GM23338 (cell line): ENCODE measurements at regions not wholly inside any gene's neighbourhood (a gene's known extent, or its start where the extent isn't known, plus 50 kb on each side); places are given as distances from the start of the nearest gene placed in this dataset.

Source experiments
- ATAC-seq: fragments of 200-7000 bp; cut with Tn5 transposase; 3 replicates; pipeline ENCODE4 v1.9.1; 2020
- DNase-seq: peaks from one replicate; pipeline ENCODE4 v3.0.0-alpha.2; 2015; ENCODE audit warnings: low spot score
- H2AFZ ChIP-seq: fragments of 200-600 bp; sonication (generic); 2 replicates; pipeline ENCODE4 v1.8.0; 2016; ENCODE audit warnings: antibody characterized with exemption, mild to moderate bottlenecking, moderate library complexity
- H3F3A ChIP-seq: fragments of 200-600 bp; sonication (generic); replicated peaks from 2 replicates; pipeline ENCODE4 v1.8.0; 2017; ENCODE audit warnings: antibody characterized with exemption, mixed run types, low read depth
- H3K27ac ChIP-seq: fragments of 200-600 bp; sonication (generic); 2 replicates; pipeline ENCODE4 v1.6.1; 2016; ENCODE audit warnings: low read depth
- H3K27me3 ChIP-seq: fragments of 200-600 bp; sonication (generic); 2 replicates; pipeline ENCODE4 v1.8.0; 2016; ENCODE audit warnings: mild to moderate bottlenecking, mixed run types, moderate library complexity; ENCODE audit not compliant: insufficient read depth
- H3K36me3 ChIP-seq: fragments of 200-600 bp; sonication (generic); 2 replicates; pipeline ENCODE4 v1.8.0; 2016; ENCODE audit warnings: mild to moderate bottlenecking; ENCODE audit not compliant: insufficient read depth
- H3K4me1 ChIP-seq: fragments of 200-600 bp; sonication (generic); 2 replicates; pipeline ENCODE4 v1.8.0; 2016; ENCODE audit warnings: mild to moderate bottlenecking, moderate library complexity; ENCODE audit not compliant: insufficient read depth
- H3K4me2 ChIP-seq: fragments of 200-600 bp; sonication (generic); 2 replicates; pipeline ENCODE4 v1.7.1; 2017; ENCODE audit warnings: mixed run types
- H3K4me3 ChIP-seq: fragments of 200-600 bp; sonication (generic); 2 replicates; pipeline ENCODE4 v1.6.1; 2016; ENCODE audit warnings: mixed run types
- H3K79me2 ChIP-seq: fragments of 200-600 bp; sonication (generic); replicated peaks from 2 replicates; pipeline ENCODE4 v1.8.0; 2017; ENCODE audit warnings: mild to moderate bottlenecking; ENCODE audit not compliant: insufficient read depth
- H3K9me2 ChIP-seq: fragments of 200-600 bp; sonication (generic); 2 replicates; pipeline ENCODE4 v1.8.0; 2017; ENCODE audit not compliant: insufficient read depth
- H4K20me1 ChIP-seq: fragments of 200-600 bp; sonication (generic); replicated peaks from 2 replicates; pipeline ENCODE4 v1.8.0; 2017; ENCODE audit warnings: mild to moderate bottlenecking; ENCODE audit not compliant: insufficient read depth
- H3K27ac Mint-ChIP-seq: 2 replicates; pipeline ENCODE4 v1.8.0; 2020; ENCODE audit warnings: inconsistent platforms, mild to moderate bottlenecking, moderate library complexity, mixed read lengths
- H3K27me3 Mint-ChIP-seq: 3 replicates; pipeline ENCODE4 v1.8.0; 2022; ENCODE audit warnings: low read depth, mild to moderate bottlenecking, moderate library complexity, mixed read lengths, inconsistent platforms; ENCODE audit not compliant: insufficient read depth, poor library complexity
- H3K36me3 Mint-ChIP-seq: 3 replicates; pipeline ENCODE4 v1.8.0; 2021; ENCODE audit warnings: low read depth, mild to moderate bottlenecking, inconsistent platforms, moderate library complexity, mixed read lengths
- H3K4me1 Mint-ChIP-seq: 3 replicates; pipeline ENCODE4 v1.8.0; 2020; ENCODE audit warnings: mild to moderate bottlenecking, inconsistent platforms, mixed read lengths
- H3K4me3 Mint-ChIP-seq: 3 replicates; pipeline ENCODE4 v1.8.0; 2021; ENCODE audit warnings: moderate library complexity, mild to moderate bottlenecking, inconsistent platforms, mixed read lengths
- H3K9me3 Mint-ChIP-seq: 3 replicates; pipeline ENCODE4 v1.8.0; 2020; ENCODE audit warnings: moderate library complexity, mild to moderate bottlenecking, inconsistent platforms, mixed read lengths
- CTCF ChIP-seq, 2 experiments: fragments of 200-600 bp in 1 of 2; sonication (generic) in 1 of 2; conservative IDR thresholded peaks; 2 replicates each; pipeline versions ENCODE4 v1.5.1 to v1.6.1; 2016 to 2017; ENCODE audit warnings: antibody characterized with exemption in 2 of 2, low read depth in 2 of 2, mild to moderate bottlenecking in 2 of 2, moderate library complexity in 1 of 2
- JUNB ChIP-seq: IDR thresholded peaks from one replicate; pipeline ENCODE4 v1.6.1; 2016; ENCODE audit warnings: antibody characterized with exemption; ENCODE audit not compliant: unreplicated experiment
- REST ChIP-seq: IDR thresholded peaks from one replicate; pipeline ENCODE4 v1.6.1; 2018; ENCODE audit warnings: antibody characterized with exemption; ENCODE audit not compliant: unreplicated experiment
- ZNF331 ChIP-seq: fragments of 250-450 bp; sonication (Bioruptor Pico); IDR thresholded peaks from 2 replicates; pipeline ENCODE4 v1.5.0; 2020; ENCODE audit warnings: low read depth, mild to moderate bottlenecking, moderate library complexity
- TF ChIP-seq, protein P1 (sequence below): IDR thresholded peaks from 2 replicates; pipeline ENCODE4 v1.6.1; 2016; ENCODE audit warnings: antibody characterized with exemption
- TF ChIP-seq, protein P2 (sequence below): fragments of 250-450 bp; sonication (Bioruptor Pico); IDR thresholded peaks from 2 replicates; pipeline ENCODE4 v1.5.0; 2020; ENCODE audit warnings: mild to moderate bottlenecking, moderate library complexity

GRCh38 chr22:27681037-27681436, 120.5 kb downstream of the MN1 start:
- no peaks in the 10 kb centered on the region for H3K9me3 Mint-ChIP-seq
- peaks cover 16% of the 10 kb centered on the region for H3K79me2 ChIP-seq
- DNase-seq (no peak), ATAC-seq (no peak)
- H3K27ac Mint-ChIP-seq = no peak overlapping the region
- no peak overlapping the region for H3K4me3 ChIP-seq
- H3K27me3 Mint-ChIP-seq = peaks cover 9% of the 10 kb centered on the region
- H2AFZ ChIP-seq = no peak overlapping the region
- 0 out of 2 replicates have a peak, but pooled peaks cover 3% of the 10 kb centered on the region for H3F3A ChIP-seq
- peaks cover 10% of the 10 kb centered on the region for H3K36me3 ChIP-seq
- H3K4me3 Mint-ChIP-seq = no peak overlapping the region
- peaks cover 33% of the 10 kb centered on the region for H3K4me1 ChIP-seq
- H3K36me3 Mint-ChIP-seq = peaks cover 30% of the 10 kb centered on the region
- H4K20me1 ChIP-seq = peaks cover 6% of the 10 kb centered on the region
- TF ChIP-seq REST = no peak
- TF ChIP-seq, protein P1, sequence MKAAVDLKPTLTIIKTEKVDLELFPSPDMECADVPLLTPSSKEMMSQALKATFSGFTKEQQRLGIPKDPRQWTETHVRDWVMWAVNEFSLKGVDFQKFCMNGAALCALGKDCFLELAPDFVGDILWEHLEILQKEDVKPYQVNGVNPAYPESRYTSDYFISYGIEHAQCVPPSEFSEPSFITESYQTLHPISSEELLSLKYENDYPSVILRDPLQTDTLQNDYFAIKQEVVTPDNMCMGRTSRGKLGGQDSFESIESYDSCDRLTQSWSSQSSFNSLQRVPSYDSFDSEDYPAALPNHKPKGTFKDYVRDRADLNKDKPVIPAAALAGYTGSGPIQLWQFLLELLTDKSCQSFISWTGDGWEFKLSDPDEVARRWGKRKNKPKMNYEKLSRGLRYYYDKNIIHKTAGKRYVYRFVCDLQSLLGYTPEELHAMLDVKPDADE = no peak
- TF ChIP-seq, protein P2, sequence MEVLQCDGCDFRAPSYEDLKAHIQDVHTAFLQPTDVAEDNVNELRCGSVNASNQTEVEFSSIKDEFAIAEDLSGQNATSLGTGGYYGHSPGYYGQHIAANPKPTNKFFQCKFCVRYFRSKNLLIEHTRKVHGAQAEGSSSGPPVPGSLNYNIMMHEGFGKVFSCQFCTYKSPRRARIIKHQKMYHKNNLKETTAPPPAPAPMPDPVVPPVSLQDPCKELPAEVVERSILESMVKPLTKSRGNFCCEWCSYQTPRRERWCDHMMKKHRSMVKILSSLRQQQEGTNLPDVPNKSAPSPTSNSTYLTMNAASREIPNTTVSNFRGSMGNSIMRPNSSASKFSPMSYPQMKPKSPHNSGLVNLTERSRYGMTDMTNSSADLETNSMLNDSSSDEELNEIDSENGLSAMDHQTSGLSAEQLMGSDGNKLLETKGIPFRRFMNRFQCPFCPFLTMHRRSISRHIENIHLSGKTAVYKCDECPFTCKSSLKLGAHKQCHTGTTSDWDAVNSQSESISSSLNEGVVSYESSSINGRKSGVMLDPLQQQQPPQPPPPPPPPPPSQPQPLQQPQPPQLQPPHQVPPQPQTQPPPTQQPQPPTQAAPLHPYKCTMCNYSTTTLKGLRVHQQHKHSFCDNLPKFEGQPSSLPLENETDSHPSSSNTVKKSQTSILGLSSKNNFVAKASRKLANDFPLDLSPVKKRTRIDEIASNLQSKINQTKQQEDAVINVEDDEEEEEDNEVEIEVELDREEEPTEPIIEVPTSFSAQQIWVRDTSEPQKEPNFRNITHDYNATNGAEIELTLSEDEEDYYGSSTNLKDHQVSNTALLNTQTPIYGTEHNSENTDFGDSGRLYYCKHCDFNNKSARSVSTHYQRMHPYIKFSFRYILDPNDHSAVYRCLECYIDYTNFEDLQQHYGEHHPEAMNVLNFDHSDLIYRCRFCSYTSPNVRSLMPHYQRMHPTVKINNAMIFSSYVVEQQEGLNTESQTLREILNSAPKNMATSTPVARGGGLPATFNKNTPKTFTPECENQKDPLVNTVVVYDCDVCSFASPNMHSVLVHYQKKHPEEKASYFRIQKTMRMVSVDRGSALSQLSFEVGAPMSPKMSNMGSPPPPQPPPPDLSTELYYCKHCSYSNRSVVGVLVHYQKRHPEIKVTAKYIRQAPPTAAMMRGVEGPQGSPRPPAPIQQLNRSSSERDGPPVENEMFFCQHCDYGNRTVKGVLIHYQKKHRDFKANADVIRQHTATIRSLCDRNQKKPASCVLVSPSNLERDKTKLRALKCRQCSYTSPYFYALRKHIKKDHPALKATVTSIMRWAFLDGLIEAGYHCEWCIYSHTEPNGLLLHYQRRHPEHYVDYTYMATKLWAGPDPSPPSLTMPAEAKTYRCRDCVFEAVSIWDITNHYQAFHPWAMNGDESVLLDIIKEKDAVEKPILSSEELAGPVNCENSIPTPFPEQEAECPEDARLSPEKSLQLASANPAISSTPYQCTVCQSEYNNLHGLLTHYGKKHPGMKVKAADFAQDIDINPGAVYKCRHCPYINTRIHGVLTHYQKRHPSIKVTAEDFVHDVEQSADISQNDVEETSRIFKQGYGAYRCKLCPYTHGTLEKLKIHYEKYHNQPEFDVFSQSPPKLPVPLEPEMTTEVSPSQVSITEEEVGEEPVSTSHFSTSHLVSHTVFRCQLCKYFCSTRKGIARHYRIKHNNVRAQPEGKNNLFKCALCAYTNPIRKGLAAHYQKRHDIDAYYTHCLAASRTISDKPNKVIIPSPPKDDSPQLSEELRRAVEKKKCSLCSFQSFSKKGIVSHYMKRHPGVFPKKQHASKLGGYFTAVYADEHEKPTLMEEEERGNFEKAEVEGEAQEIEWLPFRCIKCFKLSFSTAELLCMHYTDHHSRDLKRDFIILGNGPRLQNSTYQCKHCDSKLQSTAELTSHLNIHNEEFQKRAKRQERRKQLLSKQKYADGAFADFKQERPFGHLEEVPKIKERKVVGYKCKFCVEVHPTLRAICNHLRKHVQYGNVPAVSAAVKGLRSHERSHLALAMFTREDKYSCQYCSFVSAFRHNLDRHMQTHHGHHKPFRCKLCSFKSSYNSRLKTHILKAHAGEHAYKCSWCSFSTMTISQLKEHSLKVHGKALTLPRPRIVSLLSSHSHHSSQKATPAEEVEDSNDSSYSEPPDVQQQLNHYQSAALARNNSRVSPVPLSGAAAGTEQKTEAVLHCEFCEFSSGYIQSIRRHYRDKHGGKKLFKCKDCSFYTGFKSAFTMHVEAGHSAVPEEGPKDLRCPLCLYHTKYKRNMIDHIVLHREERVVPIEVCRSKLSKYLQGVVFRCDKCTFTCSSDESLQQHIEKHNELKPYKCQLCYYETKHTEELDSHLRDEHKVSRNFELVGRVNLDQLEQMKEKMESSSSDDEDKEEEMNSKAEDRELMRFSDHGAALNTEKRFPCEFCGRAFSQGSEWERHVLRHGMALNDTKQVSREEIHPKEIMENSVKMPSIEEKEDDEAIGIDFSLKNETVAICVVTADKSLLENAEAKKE = no peak
- no peak for TF ChIP-seq JUNB
- no peak for TF ChIP-seq CTCF (conservative IDR thresholded peaks at IDR 0.05; ENCODE audit: low read depth in 2 of 2)
- TF ChIP-seq ZNF331 (CRISPR knock-in tag) = no peak
- no peak overlapping the region for H3K4me2 ChIP-seq
- H3K4me1 Mint-ChIP-seq = peaks cover 43% of the 10 kb centered on the region
- no peaks in the 10 kb centered on the region for H3K9me2 ChIP-seq
- no peaks in the 10 kb centered on the region for H3K27me3 ChIP-seq
- H3K27ac ChIP-seq = 0 out of 2 replicates have a peak overlapping the region, but pooled peaks have one; percentile 55
